Hippocampal formation (tissue), 2 donors: ENCODE measurements at regions not wholly inside any gene's neighbourhood (a gene's known extent, or its start where the extent isn't known, plus 50 kb on each side); places are given as distances from the start of the nearest gene placed in this dataset.
A peak's percentile ranks its signal among the peaks of the same experiment; 100 is the strongest.
"Not testable (repeated sequence)": the region's sequence is repeated elsewhere in the genome, so short reads cannot be mapped to it uniquely, and the experiment has no call there.

Experiments
- DNase-seq, 2 donors: peaks; one replicate each; lab custom pipeline; 2025; lab: John Stamatoyannopoulos, UW

GRCh38 chr4:152064282-152064681, 303.5 kb upstream of the GATB start:
- no peak for DNase-seq

- no peak for DNase-seq
Measured at GRCh38 chr4:152063621-152064240, 302.9 kb upstream of the GATB start.

- no peak for DNase-seq
Measured at GRCh38 chr4:152062936-152063620, 302.3 kb upstream of the GATB start.

GRCh38 chr4:152054731-152055130, 293.9 kb upstream of the GATB start:
- DNase-seq, result no peak

- no peak for DNase-seq
Measured at GRCh38 chr4:152052451-152053057, 291.7 kb upstream of the GATB start.

- DNase-seq, result not testable (repeated sequence)
Measured at GRCh38 chr4:152051332-152051731, 290.5 kb upstream of the GATB start.

- no peak for DNase-seq
Measured at GRCh38 chr4:152050106-152050505, 289.3 kb upstream of the GATB start.

- DNase-seq, result no peak
Measured at GRCh38 chr4:152047451-152047850, 286.6 kb upstream of the GATB start.

GRCh38 chr4:152045807-152046571, 285.2 kb upstream of the GATB start:
- DNase-seq, result no peak

- DNase-seq, result no peak
Measured at GRCh38 chr4:152045449-152045806, 284.6 kb upstream of the GATB start.

GRCh38 chr4:152044331-152045036, 283.7 kb upstream of the GATB start:
- DNase-seq, result no peak

- no peak for DNase-seq
Measured at GRCh38 chr4:152041295-152041694, 280.5 kb upstream of the GATB start.

- no peak for DNase-seq
Measured at GRCh38 chr4:152039691-152040090, 278.9 kb upstream of the GATB start.

GRCh38 chr4:152039023-152039481, 278.2 kb upstream of the GATB start:
- no peak for DNase-seq

- DNase-seq, result no peak
Measured at GRCh38 chr4:152038238-152038637, 277.4 kb upstream of the GATB start.

GRCh38 chr4:152037435-152037834, 276.6 kb upstream of the GATB start:
- no peak for DNase-seq

GRCh38 chr4:152033621-152034020, 272.8 kb upstream of the GATB start:
- DNase-seq, result no peak

GRCh38 chr4:152032722-152033131, 271.9 kb upstream of the GATB start:
- DNase-seq, result no peak

GRCh38 chr4:152029631-152030030, 268.8 kb upstream of the GATB start:
- no peak for DNase-seq

- DNase-seq, result no peak
Measured at GRCh38 chr4:152028131-152028530, 267.3 kb upstream of the GATB start.

- DNase-seq, result no peak
Measured at GRCh38 chr4:152024881-152025280, 264.1 kb upstream of the GATB start.

- DNase-seq, result peak in 1 of 2 donors; percentile 31
Measured at GRCh38 chr4:152023674-152024073, 262.9 kb upstream of the GATB start.
